HG02885 (cell line): ENCODE measurements at regions not wholly inside any gene's neighbourhood (a gene's known extent, or its start where the extent isn't known, plus 50 kb on each side); places are given as distances from the start of the nearest gene placed in this dataset.
"Not testable (repeated sequence)": the region's sequence is repeated elsewhere in the genome, so short reads cannot be mapped to it uniquely, and the experiment has no call there.

ENCODE experiments used
- ATAC-seq: cut with Tn5 transposase; IDR thresholded peaks from one replicate; pipeline ENCODE4 v1.9.1; 2021; ENCODE audit warnings: mild to moderate bottlenecking; ENCODE audit not compliant: unreplicated experiment, poor library complexity

GRCh38 chr3:101913168-101913567 lies 63.9 kb downstream of the NFKBIZ start:
- no peak for ATAC-seq

GRCh38 chr3:101917761-101918160 lies 68.4 kb downstream of the NFKBIZ start:
- not testable (repeated sequence) for ATAC-seq

- not testable (repeated sequence) for ATAC-seq
These were observed 72.9 kb downstream of the NFKBIZ start for GRCh38 chr3:101922151-101922725.

GRCh38 chr3:101924621-101925020 lies 75.3 kb downstream of the NFKBIZ start:
- ATAC-seq, result not testable (repeated sequence)

- ATAC-seq, result not testable (repeated sequence)
These were observed 75.8 kb downstream of the NFKBIZ start for GRCh38 chr3:101925124-101925523.

GRCh38 chr3:101925564-101925963 lies 76.2 kb downstream of the NFKBIZ start:
- ATAC-seq, result no peak

GRCh38 chr3:101926594-101927105 lies 77.3 kb downstream of the NFKBIZ start:
- no peak for ATAC-seq

- no peak for ATAC-seq
These were observed 79.6 kb downstream of the NFKBIZ start for GRCh38 chr3:101928890-101929289.

- no peak for ATAC-seq
These were observed 81.8 kb downstream of the NFKBIZ start for GRCh38 chr3:101931081-101931480.

GRCh38 chr3:101932326-101933068 lies 83.2 kb downstream of the NFKBIZ start:
- ATAC-seq, result no peak

GRCh38 chr3:101936419-101937356 lies 87.4 kb downstream of the NFKBIZ start:
- peak; percentile 90 for ATAC-seq

- ATAC-seq, result peak; percentile 60
These were observed 89.0 kb downstream of the NFKBIZ start for GRCh38 chr3:101938262-101938847.

GRCh38 chr3:101939361-101940049 lies 90.2 kb downstream of the NFKBIZ start:
- no peak for ATAC-seq

- no peak for ATAC-seq
These were observed 91.4 kb downstream of the NFKBIZ start for GRCh38 chr3:101940521-101941317.

- no peak for ATAC-seq
These were observed 92.2 kb downstream of the NFKBIZ start for GRCh38 chr3:101941318-101942040.

GRCh38 chr3:101942356-101942755 lies 93.0 kb downstream of the NFKBIZ start:
- ATAC-seq, result no peak

GRCh38 chr3:101943029-101943428 lies 93.7 kb downstream of the NFKBIZ start:
- ATAC-seq, result peak; percentile 37

GRCh38 chr3:101944308-101944707 lies 95.0 kb downstream of the NFKBIZ start:
- ATAC-seq, result no peak
